Pancreas (tissue), 10 donors: ENCODE measurements at regions not wholly inside any gene's neighbourhood (a gene's known extent, or its start where the extent isn't known, plus 50 kb on each side); places are given as distances from the start of the nearest gene placed in this dataset.

ENCODE experiments used
- ATAC-seq, 4 donors: fragments of 200-7000 bp; cut with Tn5 transposase; one replicate each; pipeline versions ENCODE4 v1.8.0 to v1.9.1; 2020; ENCODE audit warnings: mild to moderate bottlenecking in 4 of 4, moderate library complexity in 4 of 4
- DNase-seq, 6 donors: peaks; one replicate each; pipeline ENCODE4 v3.0.0-alpha.2; 2020
- FAIRE-seq: peaks from 2 replicates; lab custom pipeline; 2012; peaks lifted over from hg19 to GRCh38; lab: Jason Lieb, UNC
- H3K27ac ChIP-seq, 4 donors: fragments of 200-600 bp; sonication (generic); 1 replicate in 3 of 4; 2 replicates in 1 of 4; pipeline versions ENCODE4 v1.5.0 to v1.8.0; 2020
- H3K27me3 ChIP-seq, 4 donors: fragments of 200-600 bp; one replicate each; pipeline ENCODE4 v1.8.0; 2021
- H3K36me3 ChIP-seq, 3 donors: fragments of 200-600 bp; sonication (generic) in 1 of 3; one replicate each; pipeline versions ENCODE4 v1.5.0 to v1.8.0; 2020 to 2021
- H3K4me1 ChIP-seq, 3 donors: fragments of 200-600 bp; one replicate each; pipeline ENCODE4 v1.8.0; 2021
- H3K4me3 ChIP-seq, 4 donors: fragments of 200-600 bp; sonication (generic) in 2 of 4; one replicate each; pipeline versions ENCODE4 v1.5.0 to v1.8.0; 2020 to 2021
- H3K9me3 ChIP-seq, 4 donors: fragments of 200-600 bp; one replicate each; pipeline ENCODE4 v1.8.0; 2021
- CTCF ChIP-seq, 4 donors: fragments of 200-600 bp; sonication (generic) in 3 of 4; IDR thresholded peaks; one replicate each; pipeline versions ENCODE4 v1.5.0 to v1.8.0; 2021; ENCODE audit warnings: antibody characterized with exemption in 4 of 4
- WGBS, 2 donors: extraction: QIAGEN DNeasy Blood & Tissue Kit; methylation state at CpG; one replicate each; pipeline ENCODE4 v1.1.7; 2013; 5-methylcytosine and 5-hydroxymethylcytosine counted together
- intact Hi-C, 3 donors: fragments of 100-400 bp; cut with DNase I; formaldehyde crosslinking; loops; one replicate each; pipeline versions ENCODE4 v1.11.1 to v1.14.2; 2022
- donor health status: healthy with polysubstance abuse.
- donor health status: DM: no; HTN: no; CAD: no; lungs with moderate emphysema.
- donor health status: DM: no; HTN: no; CAD: no.
- donor health status: control.
- donor health status: control.
- donor health status: Bipolar disorder and iron deficiency.
- donor health status: DM: yes; HTN: yes; CAD: no.
- donor health status: DM: no; HTN: no; CAD: no.
- donor health status: DM: no; HTN: no; CAD: no.
- donor health status: DM: yes; HTN: yes; CAD: no.

- intact Hi-C loops, result loop anchor here in 1 of 3 donors (10.0 kb wide), 1 partner anchor 60 kb away; no protein-coding TSS in a partner anchor
- FAIRE-seq (no peak), DNase-seq (no peak), ATAC-seq (peak in 2 of 4 donors; percentile 11 to 24)
- Histone ChIP-seq H3K27ac (no peak overlapping the region), H3K9me3 (no peaks in the 10 kb centered on the region), H3K36me3 (no peaks in the 10 kb centered on the region), H3K4me3 (no peak overlapping the region), H3K4me1 (peaks cover 0 to 4% (median 0%) of the 10 kb centered on the region in 3 donors), H3K27me3 (no peaks in the 10 kb centered on the region)
- 85 to 91% methylated on average over 9 of the region's 9 CpGs for WGBS, 2 donors
- no peak for TF ChIP-seq CTCF (IDR thresholded peaks at IDR 0.05)
Measured at GRCh38 chr9:107734256-107735013, 244.9 kb upstream of the KLF4 start.

GRCh38 chr9:107733523-107733894 lies 243.9 kb upstream of the KLF4 start:
- WGBS, 2 donors, result 61 to 72% methylated on average over 5 of the region's 5 CpGs
- ATAC-seq (peak in 3 of 4 donors; percentile 12 to 60 (median 53)), DNase-seq (no peak), FAIRE-seq (no peak)
- Histone ChIP-seq H3K27ac (peak overlapping the region in 3 of 4 donors; percentile 21 to 38 (median 29)), H3K27me3 (no peaks in the 10 kb centered on the region), H3K4me1 (peaks cover 0 to 4% (median 0%) of the 10 kb centered on the region in 3 donors), H3K4me3 (no peak overlapping the region), H3K9me3 (no peaks in the 10 kb centered on the region), H3K36me3 (no peaks in the 10 kb centered on the region)
- no peak for TF ChIP-seq CTCF (IDR thresholded peaks at IDR 0.05)
- intact Hi-C loops, result loop anchor here in 1 of 3 donors (10.0 kb wide), 1 partner anchor 59 kb away; no protein-coding TSS in a partner anchor

GRCh38 chr9:107732781-107733522 lies 243.4 kb upstream of the KLF4 start:
- peak in 3 of 6 donors; percentile 22 to 50 (median 46) for DNase-seq
- WGBS, 2 donors, result 25% methylated on average over 8 of the region's 8 CpGs
- FAIRE-seq, result no peak

GRCh38 chr9:107731115-107731762 lies 241.7 kb upstream of the KLF4 start:
- intact Hi-C loops, result loop anchor here in 1 of 3 donors (10.0 kb wide), 1 partner anchor 56 kb away; no protein-coding TSS in a partner anchor
- FAIRE-seq (no peak), DNase-seq (peak in 1 of 6 donors; percentile 25), ATAC-seq (peak; percentile 37 to 67 (median 58))
- Histone ChIP-seq H3K27ac (no peak overlapping the region), H3K27me3 (no peaks in the 10 kb centered on the region), H3K4me1 (peaks cover 0 to 4% (median 0%) of the 10 kb centered on the region in 3 donors), H3K36me3 (no peaks in the 10 kb centered on the region), H3K9me3 (no peaks in the 10 kb centered on the region), H3K4me3 (no peak overlapping the region)
- WGBS, 2 donors, result 67 to 74% methylated on average over 6 of the region's 6 CpGs
- TF ChIP-seq CTCF (IDR thresholded peaks at IDR 0.05), result no peak

More at GRCh38 chr9:107732781-107733522, 243.4 kb upstream of the KLF4 start:
- intact Hi-C loops, result loop anchor here in 1 of 3 donors (10.0 kb wide), 1 partner anchor 58 kb away; no protein-coding TSS in a partner anchor
- peak; percentile 58 to 85 (median 74) for ATAC-seq
- Histone ChIP-seq H3K4me1 (peaks cover 0 to 4% (median 0%) of the 10 kb centered on the region in 3 donors), H3K27ac (peak overlapping the region in 3 of 4 donors; percentile 21 to 38 (median 29)), H3K27me3 (no peaks in the 10 kb centered on the region), H3K9me3 (no peaks in the 10 kb centered on the region), H3K4me3 (no peak overlapping the region), H3K36me3 (no peaks in the 10 kb centered on the region)
- no peak for TF ChIP-seq CTCF (IDR thresholded peaks at IDR 0.05)
